ENCODE measurements at regions not wholly inside any gene's neighbourhood (a gene's known extent, or its start where the extent isn't known, plus 50 kb on each side); places are given as distances from the start of the nearest gene placed in this dataset.

DNA sequence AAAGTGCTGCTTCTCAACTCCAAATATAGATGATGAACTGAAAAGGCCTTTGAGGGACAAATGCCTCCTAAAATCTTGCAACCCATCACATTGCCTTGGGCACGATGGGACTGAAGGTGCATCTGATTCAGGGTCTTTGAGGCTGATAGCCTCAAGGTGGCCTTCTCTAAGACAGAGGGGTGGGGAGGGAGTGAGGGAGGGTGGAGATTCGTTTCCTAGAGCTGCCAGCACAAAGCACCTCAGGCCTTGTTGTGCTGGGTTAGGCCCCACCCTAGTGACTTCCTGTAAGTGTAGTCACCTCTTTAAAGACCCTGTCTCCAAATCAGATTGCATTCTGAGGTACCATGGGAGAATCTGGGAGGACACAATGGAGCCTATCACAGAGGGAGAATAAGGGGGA is 57.1 kb downstream of the BARX1 start:
- Histone ChIP-seq H3K9me3 (peaks cover 0 to 4% (median 0%) of the 10 kb centered on the region in 4 donors), H3K4me3 (no peak overlapping the region), H3K4me1 (no peaks in the 10 kb centered on the region), H3K36me3 (no peaks in the 10 kb centered on the region), H3K27me3 (no peaks in the 10 kb centered on the region), H3K27ac (no peak overlapping the region)
- intact Hi-C loops (cut with DNase I) = no loop called here
- TF ChIP-seq POLR2AphosphoS5 (IDR thresholded peaks at IDR 0.05) (no peak), EP300 (IDR thresholded peaks at IDR 0.05) (no peak), POLR2A (IDR thresholded peaks at IDR 0.05) (no peak)
- TF ChIP-seq, protein P1, sequence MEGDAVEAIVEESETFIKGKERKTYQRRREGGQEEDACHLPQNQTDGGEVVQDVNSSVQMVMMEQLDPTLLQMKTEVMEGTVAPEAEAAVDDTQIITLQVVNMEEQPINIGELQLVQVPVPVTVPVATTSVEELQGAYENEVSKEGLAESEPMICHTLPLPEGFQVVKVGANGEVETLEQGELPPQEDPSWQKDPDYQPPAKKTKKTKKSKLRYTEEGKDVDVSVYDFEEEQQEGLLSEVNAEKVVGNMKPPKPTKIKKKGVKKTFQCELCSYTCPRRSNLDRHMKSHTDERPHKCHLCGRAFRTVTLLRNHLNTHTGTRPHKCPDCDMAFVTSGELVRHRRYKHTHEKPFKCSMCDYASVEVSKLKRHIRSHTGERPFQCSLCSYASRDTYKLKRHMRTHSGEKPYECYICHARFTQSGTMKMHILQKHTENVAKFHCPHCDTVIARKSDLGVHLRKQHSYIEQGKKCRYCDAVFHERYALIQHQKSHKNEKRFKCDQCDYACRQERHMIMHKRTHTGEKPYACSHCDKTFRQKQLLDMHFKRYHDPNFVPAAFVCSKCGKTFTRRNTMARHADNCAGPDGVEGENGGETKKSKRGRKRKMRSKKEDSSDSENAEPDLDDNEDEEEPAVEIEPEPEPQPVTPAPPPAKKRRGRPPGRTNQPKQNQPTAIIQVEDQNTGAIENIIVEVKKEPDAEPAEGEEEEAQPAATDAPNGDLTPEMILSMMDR (IDR thresholded peaks at IDR 0.05) = no peak
- DNase-seq = no peak
- WGBS, 2 donors = 55 to 56% methylated on average over 2 of the region's 2 CpGs

- H3K36me3 ChIP-seq = no peaks in the 10 kb centered on the region
- TF ChIP-seq, protein P1 (IDR thresholded peaks at IDR 0.05) = no peak
- TF ChIP-seq POLR2A (IDR thresholded peaks at IDR 0.05) (no peak), EP300 (IDR thresholded peaks at IDR 0.05) (no peak), POLR2AphosphoS5 (IDR thresholded peaks at IDR 0.05) (no peak)
- DNase-seq = peak; percentile 35
- H3K4me1 ChIP-seq = no peaks in the 10 kb centered on the region
- H3K27ac ChIP-seq = no peak overlapping the region
- H3K27me3 ChIP-seq = no peaks in the 10 kb centered on the region
- intact Hi-C loops (cut with DNase I) = no loop called here
- H3K9me3 ChIP-seq = peaks cover 0 to 11% (median 0%) of the 10 kb centered on the region in 4 donors
- WGBS, 2 donors = 91% methylated on average over 8 of the region's 8 CpGs
- H3K4me3 ChIP-seq = no peak overlapping the region
These were observed 57.8 kb downstream of the BARX1 start for GRCh38 chr9:93897075-93897970.

DNA sequence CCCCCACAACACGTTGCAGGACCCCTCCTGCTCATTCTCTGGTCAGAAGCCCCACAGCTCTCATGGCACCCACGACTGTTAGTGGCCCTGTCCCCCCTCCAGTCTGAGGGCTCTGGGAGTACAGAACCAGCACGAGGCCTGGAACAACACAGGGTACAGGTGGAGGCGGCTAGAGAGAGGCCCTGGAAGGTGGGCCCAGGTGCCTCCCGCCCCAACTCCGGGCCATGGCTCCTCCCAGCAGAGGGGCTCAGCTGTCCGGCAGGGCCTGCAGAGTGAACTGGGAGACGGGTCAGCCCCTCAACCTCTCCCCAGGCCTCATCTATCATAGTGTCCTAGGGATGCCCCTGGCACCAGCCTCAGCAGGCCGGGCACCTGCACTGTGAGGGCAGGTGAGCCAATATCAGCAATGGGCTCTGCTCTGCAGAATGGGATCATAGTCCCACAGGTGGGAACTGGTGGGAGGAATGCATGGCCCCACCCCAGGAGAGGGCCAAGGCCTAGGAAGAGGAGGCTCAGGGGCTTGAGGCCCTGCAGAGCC is 58.6 kb downstream of the BARX1 start:
- TF ChIP-seq EP300 (IDR thresholded peaks at IDR 0.05) (no peak), POLR2AphosphoS5 (IDR thresholded peaks at IDR 0.05) (no peak), POLR2A (IDR thresholded peaks at IDR 0.05) (no peak)
- TF ChIP-seq, protein P1 (IDR thresholded peaks at IDR 0.05) = no peak
- 87% methylated on average over 9 of the region's 9 CpGs for WGBS, 2 donors
- no peak overlapping the region for H3K4me3 ChIP-seq
- no peak overlapping the region for H3K27ac ChIP-seq
- H3K27me3 ChIP-seq = no peaks in the 10 kb centered on the region
- DNase-seq = peak; percentile 58
- intact Hi-C loops (cut with DNase I) = no loop called here
- H3K9me3 ChIP-seq = peaks cover 0 to 15% (median 0%) of the 10 kb centered on the region in 4 donors
- H3K4me1 ChIP-seq = no peaks in the 10 kb centered on the region
- no peaks in the 10 kb centered on the region for H3K36me3 ChIP-seq

- H3K36me3 ChIP-seq = no peaks in the 10 kb centered on the region
- intact Hi-C loops (cut with DNase I) = no loop called here
- WGBS, 2 donors = 94 to 98% methylated on average over 6 of the region's 6 CpGs
- H3K4me3 ChIP-seq = no peak overlapping the region
- DNase-seq = peak; percentile 56
- peaks cover 0 to 15% (median 0%) of the 10 kb centered on the region in 4 donors for H3K9me3 ChIP-seq
- H3K27me3 ChIP-seq = no peaks in the 10 kb centered on the region
- no peak overlapping the region for H3K27ac ChIP-seq
- no peak for TF ChIP-seq POLR2A (IDR thresholded peaks at IDR 0.05)
- TF ChIP-seq, protein P1 (IDR thresholded peaks at IDR 0.05) = no peak
- no peak for TF ChIP-seq POLR2AphosphoS5 (IDR thresholded peaks at IDR 0.05)
- TF ChIP-seq EP300 (IDR thresholded peaks at IDR 0.05) = no peak
- H3K4me1 ChIP-seq = no peaks in the 10 kb centered on the region
These were observed 59.1 kb downstream of the BARX1 start for GRCh38 chr9:93896093-93896492.
